SK-N-SH treated with all-trans-retinoic acid at 6 μM for 48 hours (cell line): ENCODE measurements at regions not wholly inside any gene's neighbourhood (a gene's known extent, or its start where the extent isn't known, plus 50 kb on each side); places are given as distances from the start of the nearest gene placed in this dataset.

Experiments used
- ATAC-seq: fragments of 200-7000 bp; cut with Tn5 transposase; 3 replicates; pipeline ENCODE4 v1.9.1; 2020; ENCODE audit warnings: mild to moderate bottlenecking, moderate library complexity
- BACH2 ChIP-seq: fragments of 250-450 bp; sonication (Bioruptor Pico); IDR thresholded peaks from 2 replicates; pipeline ENCODE4 v1.9.0; 2021; ENCODE audit warnings: mild to moderate bottlenecking, borderline replicate concordance
- CREB5 ChIP-seq: fragments of 250-450 bp; sonication (Bioruptor Pico); IDR thresholded peaks from 2 replicates; pipeline ENCODE4 v1.5.1; 2020; ENCODE audit warnings: low read depth, mild to moderate bottlenecking, moderate library complexity
- CSDC2 ChIP-seq: fragments of 250-450 bp; sonication (Bioruptor Pico); IDR thresholded peaks from 2 replicates; pipeline ENCODE4 v1.5.0; 2020; ENCODE audit warnings: mild to moderate bottlenecking, moderate library complexity
- CSRNP3 ChIP-seq: fragments of 250-450 bp; sonication (Bioruptor Pico); IDR thresholded peaks from 2 replicates; pipeline ENCODE4 v1.5.1; 2021; ENCODE audit warnings: mild to moderate bottlenecking, moderate library complexity
- ESRRG ChIP-seq: fragments of 250-450 bp; sonication (Bioruptor Pico); IDR thresholded peaks from 2 replicates; pipeline ENCODE4 v1.6.1; 2021; ENCODE audit warnings: mild to moderate bottlenecking
- GLIS3 ChIP-seq: fragments of 250-450 bp; sonication (Bioruptor Pico); IDR thresholded peaks from 2 replicates; pipeline ENCODE4 v1.5.0; 2020; ENCODE audit warnings: mild to moderate bottlenecking, moderate library complexity
- ISL1 ChIP-seq: fragments of 250-450 bp; sonication (Bioruptor Pico); IDR thresholded peaks from 2 replicates; pipeline ENCODE4 v2.1.2; 2022; ENCODE audit warnings: mild to moderate bottlenecking, moderate library complexity
- OSR1 ChIP-seq: fragments of 250-450 bp; sonication (Bioruptor Pico); IDR thresholded peaks from 2 replicates; pipeline ENCODE4 v1.8.0; 2022; ENCODE audit warnings: moderate library complexity, mild to moderate bottlenecking, inconsistent platforms
- PPARA ChIP-seq: fragments of 250-450 bp; sonication (Bioruptor Pico); IDR thresholded peaks from 2 replicates; pipeline ENCODE4 v1.5.0; 2020; ENCODE audit warnings: mild to moderate bottlenecking, borderline replicate concordance
- RARB ChIP-seq: fragments of 250-450 bp; sonication (Bioruptor Pico); IDR thresholded peaks from 2 replicates; pipeline ENCODE4 v1.8.0; 2021; ENCODE audit warnings: mild to moderate bottlenecking, moderate library complexity
- SNAI2 ChIP-seq: fragments of 250-450 bp; sonication (Bioruptor Pico); IDR thresholded peaks from 2 replicates; pipeline ENCODE4 v1.5.0; 2020; ENCODE audit warnings: mild to moderate bottlenecking, moderate library complexity
- TCF4 ChIP-seq: fragments of 250-450 bp; sonication (Bioruptor Pico); IDR thresholded peaks from 2 replicates; pipeline ENCODE4 v1.8.0; 2021; ENCODE audit warnings: mild to moderate bottlenecking, moderate library complexity, borderline replicate concordance
- ZC3H10 ChIP-seq: fragments of 250-450 bp; sonication (Bioruptor Pico); IDR thresholded peaks from 2 replicates; pipeline ENCODE4 v1.5.1; 2021; ENCODE audit warnings: mild to moderate bottlenecking, moderate library complexity
- ZFP3 ChIP-seq: fragments of 250-450 bp; sonication (Bioruptor Pico); IDR thresholded peaks from 2 replicates; pipeline ENCODE4 v1.5.0; 2020; ENCODE audit warnings: mild to moderate bottlenecking, moderate library complexity
- ZFP30 ChIP-seq: fragments of 450-650 bp; formaldehyde crosslinking; IDR thresholded peaks from 2 replicates; pipeline ENCODE4 v1.5.0; 2022; ENCODE audit warnings: mild to moderate bottlenecking, moderate library complexity
- ZNF565 ChIP-seq: fragments of 450-650 bp; formaldehyde crosslinking; conservative IDR thresholded peaks from 2 replicates; pipeline ENCODE4 v1.5.0; 2020; ENCODE audit warnings: low read depth, mild to moderate bottlenecking, moderate library complexity
- ZNF70 ChIP-seq: fragments of 450-650 bp; formaldehyde crosslinking; IDR thresholded peaks from 2 replicates; pipeline ENCODE4 v1.5.0; 2020; ENCODE audit warnings: mild to moderate bottlenecking, moderate library complexity
- TF ChIP-seq, protein P1 (sequence below): fragments of 250-450 bp; sonication (Bioruptor Pico); IDR thresholded peaks from 2 replicates; pipeline ENCODE4 v1.8.0; 2021; ENCODE audit warnings: low read depth, mild to moderate bottlenecking, moderate library complexity, borderline replicate concordance
- TF ChIP-seq, protein P2 (sequence below): fragments of 250-450 bp; sonication (Bioruptor Pico); IDR thresholded peaks from 2 replicates; pipeline ENCODE4 v1.5.0; 2020; ENCODE audit warnings: mild to moderate bottlenecking, moderate library complexity
- TF ChIP-seq, protein P3 (sequence below): fragments of 250-450 bp; sonication (Bioruptor Pico); IDR thresholded peaks from 2 replicates; pipeline ENCODE4 v1.8.0; 2020; ENCODE audit warnings: mild to moderate bottlenecking, moderate library complexity, borderline replicate concordance

DNA sequence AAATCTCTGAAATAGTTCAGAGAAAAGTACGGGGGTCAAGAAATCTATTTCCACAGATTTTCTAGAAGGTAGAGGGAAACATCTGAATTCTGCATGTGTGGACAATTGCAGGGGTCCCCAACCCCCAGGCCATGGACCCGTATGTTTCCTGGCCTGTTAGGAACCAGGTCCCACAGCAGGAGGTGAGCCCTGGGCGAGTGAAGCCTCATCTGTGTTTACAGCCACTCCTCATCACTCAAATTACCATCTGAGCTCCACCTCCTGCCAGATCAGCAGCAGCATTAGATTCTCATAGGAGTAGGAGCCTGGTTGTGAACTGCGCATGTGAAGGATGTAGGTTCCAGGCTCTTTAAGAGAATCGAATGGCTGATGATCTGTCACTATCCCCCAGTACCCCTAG is 200.5 kb upstream of the EDIL3 start (continued):
- TF ChIP-seq, protein P1, sequence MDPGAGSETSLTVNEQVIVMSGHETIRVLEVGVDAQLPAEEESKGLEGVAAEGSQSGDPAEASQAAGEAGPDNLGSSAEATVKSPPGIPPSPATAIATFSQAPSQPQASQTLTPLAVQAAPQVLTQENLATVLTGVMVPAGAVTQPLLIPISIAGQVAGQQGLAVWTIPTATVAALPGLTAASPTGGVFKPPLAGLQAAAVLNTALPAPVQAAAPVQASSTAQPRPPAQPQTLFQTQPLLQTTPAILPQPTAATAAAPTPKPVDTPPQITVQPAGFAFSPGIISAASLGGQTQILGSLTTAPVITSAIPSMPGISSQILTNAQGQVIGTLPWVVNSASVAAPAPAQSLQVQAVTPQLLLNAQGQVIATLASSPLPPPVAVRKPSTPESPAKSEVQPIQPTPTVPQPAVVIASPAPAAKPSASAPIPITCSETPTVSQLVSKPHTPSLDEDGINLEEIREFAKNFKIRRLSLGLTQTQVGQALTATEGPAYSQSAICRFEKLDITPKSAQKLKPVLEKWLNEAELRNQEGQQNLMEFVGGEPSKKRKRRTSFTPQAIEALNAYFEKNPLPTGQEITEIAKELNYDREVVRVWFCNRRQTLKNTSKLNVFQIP = no peak
- TF ChIP-seq, all 23 proteins: peak for 0

DNA sequence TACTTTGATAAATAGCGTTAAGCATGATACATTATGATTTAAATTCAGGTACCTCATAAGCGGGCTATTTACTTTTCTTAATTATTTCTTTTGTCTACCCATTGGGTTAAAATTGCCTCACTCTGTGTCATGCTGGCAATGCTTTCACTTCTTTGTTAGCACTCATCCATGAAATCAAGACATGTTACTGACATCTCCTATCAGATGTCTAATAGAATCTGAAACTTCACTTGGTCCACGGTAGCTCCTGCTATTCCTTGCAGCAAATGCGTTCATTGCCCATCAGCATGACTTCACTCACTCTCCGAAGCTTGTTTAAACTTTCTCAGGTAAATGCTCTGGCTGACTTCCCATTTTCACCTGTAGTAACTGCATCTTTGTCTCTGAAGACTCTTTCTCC is 193.5 kb upstream of the EDIL3 start:
- no peak for ATAC-seq
- no peak for TF ChIP-seq ISL1
- TF ChIP-seq ESRRG = no peak
- no peak for TF ChIP-seq ZFP3
- TF ChIP-seq RARB (CRISPR knock-in tag) = no peak
- TF ChIP-seq CSRNP3 (CRISPR knock-in tag) = no peak
- no peak for TF ChIP-seq ZC3H10 (CRISPR knock-in tag)
- no peak for TF ChIP-seq PPARA
- TF ChIP-seq, protein P1 = no peak
- TF ChIP-seq SNAI2 (CRISPR knock-in tag) = no peak
- no peak for TF ChIP-seq CSDC2 (CRISPR knock-in tag)
- TF ChIP-seq, protein P2, sequence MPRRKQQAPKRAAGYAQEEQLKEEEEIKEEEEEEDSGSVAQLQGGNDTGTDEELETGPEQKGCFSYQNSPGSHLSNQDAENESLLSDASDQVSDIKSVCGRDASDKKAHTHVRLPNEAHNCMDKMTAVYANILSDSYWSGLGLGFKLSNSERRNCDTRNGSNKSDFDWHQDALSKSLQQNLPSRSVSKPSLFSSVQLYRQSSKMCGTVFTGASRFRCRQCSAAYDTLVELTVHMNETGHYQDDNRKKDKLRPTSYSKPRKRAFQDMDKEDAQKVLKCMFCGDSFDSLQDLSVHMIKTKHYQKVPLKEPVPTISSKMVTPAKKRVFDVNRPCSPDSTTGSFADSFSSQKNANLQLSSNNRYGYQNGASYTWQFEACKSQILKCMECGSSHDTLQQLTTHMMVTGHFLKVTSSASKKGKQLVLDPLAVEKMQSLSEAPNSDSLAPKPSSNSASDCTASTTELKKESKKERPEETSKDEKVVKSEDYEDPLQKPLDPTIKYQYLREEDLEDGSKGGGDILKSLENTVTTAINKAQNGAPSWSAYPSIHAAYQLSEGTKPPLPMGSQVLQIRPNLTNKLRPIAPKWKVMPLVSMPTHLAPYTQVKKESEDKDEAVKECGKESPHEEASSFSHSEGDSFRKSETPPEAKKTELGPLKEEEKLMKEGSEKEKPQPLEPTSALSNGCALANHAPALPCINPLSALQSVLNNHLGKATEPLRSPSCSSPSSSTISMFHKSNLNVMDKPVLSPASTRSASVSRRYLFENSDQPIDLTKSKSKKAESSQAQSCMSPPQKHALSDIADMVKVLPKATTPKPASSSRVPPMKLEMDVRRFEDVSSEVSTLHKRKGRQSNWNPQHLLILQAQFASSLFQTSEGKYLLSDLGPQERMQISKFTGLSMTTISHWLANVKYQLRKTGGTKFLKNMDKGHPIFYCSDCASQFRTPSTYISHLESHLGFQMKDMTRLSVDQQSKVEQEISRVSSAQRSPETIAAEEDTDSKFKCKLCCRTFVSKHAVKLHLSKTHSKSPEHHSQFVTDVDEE (CRISPR knock-in tag) = no peak

GRCh38 chr5:84573017-84573712 is 188.5 kb upstream of the EDIL3 start:
- no peak for ATAC-seq
- TF ChIP-seq ZFP3 = no peak

- no peak for ATAC-seq
- TF ChIP-seq ZC3H10 (CRISPR knock-in tag) (no peak), ESRRG (no peak), GLIS3 (CRISPR knock-in tag) (no peak), BACH2 (no peak), CREB5 (CRISPR knock-in tag) (no peak), TCF4 (CRISPR knock-in tag) (no peak), SNAI2 (CRISPR knock-in tag) (no peak), ZNF565 (CRISPR knock-in tag) (no peak), ZFP3 (no peak), PPARA (no peak), OSR1 (CRISPR knock-in tag) (no peak), RARB (CRISPR knock-in tag) (no peak), ZNF70 (no peak), ZFP30 (CRISPR knock-in tag) (no peak)
- TF ChIP-seq, protein P1 = no peak
- TF ChIP-seq, protein P3, sequence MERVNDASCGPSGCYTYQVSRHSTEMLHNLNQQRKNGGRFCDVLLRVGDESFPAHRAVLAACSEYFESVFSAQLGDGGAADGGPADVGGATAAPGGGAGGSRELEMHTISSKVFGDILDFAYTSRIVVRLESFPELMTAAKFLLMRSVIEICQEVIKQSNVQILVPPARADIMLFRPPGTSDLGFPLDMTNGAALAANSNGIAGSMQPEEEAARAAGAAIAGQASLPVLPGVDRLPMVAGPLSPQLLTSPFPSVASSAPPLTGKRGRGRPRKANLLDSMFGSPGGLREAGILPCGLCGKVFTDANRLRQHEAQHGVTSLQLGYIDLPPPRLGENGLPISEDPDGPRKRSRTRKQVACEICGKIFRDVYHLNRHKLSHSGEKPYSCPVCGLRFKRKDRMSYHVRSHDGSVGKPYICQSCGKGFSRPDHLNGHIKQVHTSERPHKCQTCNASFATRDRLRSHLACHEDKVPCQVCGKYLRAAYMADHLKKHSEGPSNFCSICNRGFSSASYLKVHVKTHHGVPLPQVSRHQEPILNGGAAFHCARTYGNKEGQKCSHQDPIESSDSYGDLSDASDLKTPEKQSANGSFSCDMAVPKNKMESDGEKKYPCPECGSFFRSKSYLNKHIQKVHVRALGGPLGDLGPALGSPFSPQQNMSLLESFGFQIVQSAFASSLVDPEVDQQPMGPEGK (CRISPR knock-in tag) = no peak
- TF ChIP-seq, protein P2 (CRISPR knock-in tag) = no peak
These were observed 184.6 kb upstream of the EDIL3 start for GRCh38 chr5:84569307-84569706.
